ENCODE measurements at regions not wholly inside any gene's neighbourhood (a gene's known extent, or its start where the extent isn't known, plus 50 kb on each side); places are given as distances from the start of the nearest gene placed in this dataset.

DNA sequence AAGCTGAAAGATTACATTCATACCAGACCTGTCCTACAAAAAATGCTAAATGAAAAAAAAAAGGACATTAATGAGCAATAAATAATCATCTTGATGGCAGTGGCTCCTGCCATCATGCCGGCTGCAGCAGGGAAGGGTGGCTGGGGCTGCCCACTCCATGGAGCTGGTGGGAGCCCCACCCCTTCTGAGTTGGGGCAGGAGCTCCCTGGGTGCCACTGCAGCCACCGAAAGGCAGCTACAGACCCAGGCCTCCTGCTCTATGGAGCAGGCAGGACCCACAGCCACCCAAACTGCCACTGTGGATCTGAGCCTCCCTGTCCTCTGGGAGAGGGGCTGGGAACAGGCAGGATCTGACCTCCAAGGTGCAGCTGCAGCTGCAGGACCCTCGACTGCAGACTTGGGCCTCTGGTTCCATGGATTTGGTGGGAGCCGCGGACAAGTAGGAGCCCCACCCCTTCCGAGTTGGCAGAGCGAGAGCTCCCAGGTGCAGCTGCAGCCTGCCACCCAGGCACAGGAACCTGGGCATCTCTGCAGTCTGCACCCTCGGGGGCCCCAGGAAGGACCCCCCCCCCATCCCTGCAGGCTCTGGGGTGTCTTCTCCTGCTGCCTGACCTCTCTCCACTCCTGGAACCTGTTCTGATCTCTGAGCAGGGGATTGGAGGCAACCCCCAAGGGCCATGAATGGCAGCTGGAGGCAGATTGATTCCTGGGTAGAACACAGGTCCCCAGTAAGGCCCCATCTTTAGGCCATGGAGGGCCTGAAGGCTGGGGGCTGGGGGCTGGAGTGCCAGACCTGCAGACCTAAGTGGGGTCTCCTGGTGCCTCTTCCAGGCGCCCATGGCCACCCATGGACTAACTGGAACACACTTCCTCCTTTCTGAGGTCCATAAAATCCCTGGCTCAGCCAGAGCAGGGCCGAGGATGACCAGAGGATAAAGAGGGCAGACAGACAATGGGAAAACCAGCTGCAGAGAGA is 70.4 kb upstream of the TTC14 start:
- ATAC-seq (no peak), DNase-seq (ENCODE audit: low spot score) (no peak)
- H3K9me3 Mint-ChIP-seq, result peaks cover 4% of the 10 kb centered on the region; the same call in 1 of the 3 replicates
- no peaks in the 10 kb centered on the region for H3K27me3 ChIP-seq (ENCODE audit: insufficient read depth)
- H3K4me1 ChIP-seq (ENCODE audit: insufficient read depth), result no peaks in the 10 kb centered on the region
- no peak overlapping the region for H3K27ac Mint-ChIP-seq
- peaks cover 5% of the 10 kb centered on the region for H3K27me3 Mint-ChIP-seq (ENCODE audit: insufficient read depth, low read depth, poor library complexity)
- H4K20me1 ChIP-seq (replicated peaks; ENCODE audit: insufficient read depth), result no peaks in the 10 kb centered on the region
- no peaks in the 10 kb centered on the region for H3K36me3 Mint-ChIP-seq (ENCODE audit: low read depth)
- H3K4me2 ChIP-seq, result no peak overlapping the region
- TF ChIP-seq, protein P1, sequence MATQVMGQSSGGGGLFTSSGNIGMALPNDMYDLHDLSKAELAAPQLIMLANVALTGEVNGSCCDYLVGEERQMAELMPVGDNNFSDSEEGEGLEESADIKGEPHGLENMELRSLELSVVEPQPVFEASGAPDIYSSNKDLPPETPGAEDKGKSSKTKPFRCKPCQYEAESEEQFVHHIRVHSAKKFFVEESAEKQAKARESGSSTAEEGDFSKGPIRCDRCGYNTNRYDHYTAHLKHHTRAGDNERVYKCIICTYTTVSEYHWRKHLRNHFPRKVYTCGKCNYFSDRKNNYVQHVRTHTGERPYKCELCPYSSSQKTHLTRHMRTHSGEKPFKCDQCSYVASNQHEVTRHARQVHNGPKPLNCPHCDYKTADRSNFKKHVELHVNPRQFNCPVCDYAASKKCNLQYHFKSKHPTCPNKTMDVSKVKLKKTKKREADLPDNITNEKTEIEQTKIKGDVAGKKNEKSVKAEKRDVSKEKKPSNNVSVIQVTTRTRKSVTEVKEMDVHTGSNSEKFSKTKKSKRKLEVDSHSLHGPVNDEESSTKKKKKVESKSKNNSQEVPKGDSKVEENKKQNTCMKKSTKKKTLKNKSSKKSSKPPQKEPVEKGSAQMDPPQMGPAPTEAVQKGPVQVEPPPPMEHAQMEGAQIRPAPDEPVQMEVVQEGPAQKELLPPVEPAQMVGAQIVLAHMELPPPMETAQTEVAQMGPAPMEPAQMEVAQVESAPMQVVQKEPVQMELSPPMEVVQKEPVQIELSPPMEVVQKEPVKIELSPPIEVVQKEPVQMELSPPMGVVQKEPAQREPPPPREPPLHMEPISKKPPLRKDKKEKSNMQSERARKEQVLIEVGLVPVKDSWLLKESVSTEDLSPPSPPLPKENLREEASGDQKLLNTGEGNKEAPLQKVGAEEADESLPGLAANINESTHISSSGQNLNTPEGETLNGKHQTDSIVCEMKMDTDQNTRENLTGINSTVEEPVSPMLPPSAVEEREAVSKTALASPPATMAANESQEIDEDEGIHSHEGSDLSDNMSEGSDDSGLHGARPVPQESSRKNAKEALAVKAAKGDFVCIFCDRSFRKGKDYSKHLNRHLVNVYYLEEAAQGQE (IDR thresholded peaks at IDR 0.05; ENCODE audit: unreplicated experiment), result no peak
- TF ChIP-seq POLR2AphosphoS5 (IDR thresholded peaks at IDR 0.05; ENCODE audit: low read depth) (no peak), EZH2phosphoT487 (IDR thresholded peaks at IDR 0.05; ENCODE audit: unreplicated experiment) (no peak), NANOG (IDR thresholded peaks at IDR 0.05; ENCODE audit: borderline replicate concordance) (no peak), ZNF331 (CRISPR knock-in tag; IDR thresholded peaks at IDR 0.05; ENCODE audit: low read depth) (no peak), ZNF114 (CRISPR knock-in tag; IDR thresholded peaks at IDR 0.05) (no peak), JUNB (IDR thresholded peaks at IDR 0.05; ENCODE audit: unreplicated experiment) (no peak), STAT1 (IDR thresholded peaks at IDR 0.05; ENCODE audit: unreplicated experiment) (no peak), CREB1 (CRISPR knock-in tag; IDR thresholded peaks at IDR 0.05; ENCODE audit: low read depth) (no peak), EZH2 (IDR thresholded peaks at IDR 0.05; ENCODE audit: low read depth, unreplicated experiment) (no peak)
- TF ChIP-seq, protein P2, sequence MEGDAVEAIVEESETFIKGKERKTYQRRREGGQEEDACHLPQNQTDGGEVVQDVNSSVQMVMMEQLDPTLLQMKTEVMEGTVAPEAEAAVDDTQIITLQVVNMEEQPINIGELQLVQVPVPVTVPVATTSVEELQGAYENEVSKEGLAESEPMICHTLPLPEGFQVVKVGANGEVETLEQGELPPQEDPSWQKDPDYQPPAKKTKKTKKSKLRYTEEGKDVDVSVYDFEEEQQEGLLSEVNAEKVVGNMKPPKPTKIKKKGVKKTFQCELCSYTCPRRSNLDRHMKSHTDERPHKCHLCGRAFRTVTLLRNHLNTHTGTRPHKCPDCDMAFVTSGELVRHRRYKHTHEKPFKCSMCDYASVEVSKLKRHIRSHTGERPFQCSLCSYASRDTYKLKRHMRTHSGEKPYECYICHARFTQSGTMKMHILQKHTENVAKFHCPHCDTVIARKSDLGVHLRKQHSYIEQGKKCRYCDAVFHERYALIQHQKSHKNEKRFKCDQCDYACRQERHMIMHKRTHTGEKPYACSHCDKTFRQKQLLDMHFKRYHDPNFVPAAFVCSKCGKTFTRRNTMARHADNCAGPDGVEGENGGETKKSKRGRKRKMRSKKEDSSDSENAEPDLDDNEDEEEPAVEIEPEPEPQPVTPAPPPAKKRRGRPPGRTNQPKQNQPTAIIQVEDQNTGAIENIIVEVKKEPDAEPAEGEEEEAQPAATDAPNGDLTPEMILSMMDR (conservative IDR thresholded peaks at IDR 0.05; ENCODE audit: low read depth in 2 of 2), result no peak
- TF ChIP-seq, protein P3, sequence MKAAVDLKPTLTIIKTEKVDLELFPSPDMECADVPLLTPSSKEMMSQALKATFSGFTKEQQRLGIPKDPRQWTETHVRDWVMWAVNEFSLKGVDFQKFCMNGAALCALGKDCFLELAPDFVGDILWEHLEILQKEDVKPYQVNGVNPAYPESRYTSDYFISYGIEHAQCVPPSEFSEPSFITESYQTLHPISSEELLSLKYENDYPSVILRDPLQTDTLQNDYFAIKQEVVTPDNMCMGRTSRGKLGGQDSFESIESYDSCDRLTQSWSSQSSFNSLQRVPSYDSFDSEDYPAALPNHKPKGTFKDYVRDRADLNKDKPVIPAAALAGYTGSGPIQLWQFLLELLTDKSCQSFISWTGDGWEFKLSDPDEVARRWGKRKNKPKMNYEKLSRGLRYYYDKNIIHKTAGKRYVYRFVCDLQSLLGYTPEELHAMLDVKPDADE (IDR thresholded peaks at IDR 0.05), result no peak
- TF ChIP-seq, protein P4, sequence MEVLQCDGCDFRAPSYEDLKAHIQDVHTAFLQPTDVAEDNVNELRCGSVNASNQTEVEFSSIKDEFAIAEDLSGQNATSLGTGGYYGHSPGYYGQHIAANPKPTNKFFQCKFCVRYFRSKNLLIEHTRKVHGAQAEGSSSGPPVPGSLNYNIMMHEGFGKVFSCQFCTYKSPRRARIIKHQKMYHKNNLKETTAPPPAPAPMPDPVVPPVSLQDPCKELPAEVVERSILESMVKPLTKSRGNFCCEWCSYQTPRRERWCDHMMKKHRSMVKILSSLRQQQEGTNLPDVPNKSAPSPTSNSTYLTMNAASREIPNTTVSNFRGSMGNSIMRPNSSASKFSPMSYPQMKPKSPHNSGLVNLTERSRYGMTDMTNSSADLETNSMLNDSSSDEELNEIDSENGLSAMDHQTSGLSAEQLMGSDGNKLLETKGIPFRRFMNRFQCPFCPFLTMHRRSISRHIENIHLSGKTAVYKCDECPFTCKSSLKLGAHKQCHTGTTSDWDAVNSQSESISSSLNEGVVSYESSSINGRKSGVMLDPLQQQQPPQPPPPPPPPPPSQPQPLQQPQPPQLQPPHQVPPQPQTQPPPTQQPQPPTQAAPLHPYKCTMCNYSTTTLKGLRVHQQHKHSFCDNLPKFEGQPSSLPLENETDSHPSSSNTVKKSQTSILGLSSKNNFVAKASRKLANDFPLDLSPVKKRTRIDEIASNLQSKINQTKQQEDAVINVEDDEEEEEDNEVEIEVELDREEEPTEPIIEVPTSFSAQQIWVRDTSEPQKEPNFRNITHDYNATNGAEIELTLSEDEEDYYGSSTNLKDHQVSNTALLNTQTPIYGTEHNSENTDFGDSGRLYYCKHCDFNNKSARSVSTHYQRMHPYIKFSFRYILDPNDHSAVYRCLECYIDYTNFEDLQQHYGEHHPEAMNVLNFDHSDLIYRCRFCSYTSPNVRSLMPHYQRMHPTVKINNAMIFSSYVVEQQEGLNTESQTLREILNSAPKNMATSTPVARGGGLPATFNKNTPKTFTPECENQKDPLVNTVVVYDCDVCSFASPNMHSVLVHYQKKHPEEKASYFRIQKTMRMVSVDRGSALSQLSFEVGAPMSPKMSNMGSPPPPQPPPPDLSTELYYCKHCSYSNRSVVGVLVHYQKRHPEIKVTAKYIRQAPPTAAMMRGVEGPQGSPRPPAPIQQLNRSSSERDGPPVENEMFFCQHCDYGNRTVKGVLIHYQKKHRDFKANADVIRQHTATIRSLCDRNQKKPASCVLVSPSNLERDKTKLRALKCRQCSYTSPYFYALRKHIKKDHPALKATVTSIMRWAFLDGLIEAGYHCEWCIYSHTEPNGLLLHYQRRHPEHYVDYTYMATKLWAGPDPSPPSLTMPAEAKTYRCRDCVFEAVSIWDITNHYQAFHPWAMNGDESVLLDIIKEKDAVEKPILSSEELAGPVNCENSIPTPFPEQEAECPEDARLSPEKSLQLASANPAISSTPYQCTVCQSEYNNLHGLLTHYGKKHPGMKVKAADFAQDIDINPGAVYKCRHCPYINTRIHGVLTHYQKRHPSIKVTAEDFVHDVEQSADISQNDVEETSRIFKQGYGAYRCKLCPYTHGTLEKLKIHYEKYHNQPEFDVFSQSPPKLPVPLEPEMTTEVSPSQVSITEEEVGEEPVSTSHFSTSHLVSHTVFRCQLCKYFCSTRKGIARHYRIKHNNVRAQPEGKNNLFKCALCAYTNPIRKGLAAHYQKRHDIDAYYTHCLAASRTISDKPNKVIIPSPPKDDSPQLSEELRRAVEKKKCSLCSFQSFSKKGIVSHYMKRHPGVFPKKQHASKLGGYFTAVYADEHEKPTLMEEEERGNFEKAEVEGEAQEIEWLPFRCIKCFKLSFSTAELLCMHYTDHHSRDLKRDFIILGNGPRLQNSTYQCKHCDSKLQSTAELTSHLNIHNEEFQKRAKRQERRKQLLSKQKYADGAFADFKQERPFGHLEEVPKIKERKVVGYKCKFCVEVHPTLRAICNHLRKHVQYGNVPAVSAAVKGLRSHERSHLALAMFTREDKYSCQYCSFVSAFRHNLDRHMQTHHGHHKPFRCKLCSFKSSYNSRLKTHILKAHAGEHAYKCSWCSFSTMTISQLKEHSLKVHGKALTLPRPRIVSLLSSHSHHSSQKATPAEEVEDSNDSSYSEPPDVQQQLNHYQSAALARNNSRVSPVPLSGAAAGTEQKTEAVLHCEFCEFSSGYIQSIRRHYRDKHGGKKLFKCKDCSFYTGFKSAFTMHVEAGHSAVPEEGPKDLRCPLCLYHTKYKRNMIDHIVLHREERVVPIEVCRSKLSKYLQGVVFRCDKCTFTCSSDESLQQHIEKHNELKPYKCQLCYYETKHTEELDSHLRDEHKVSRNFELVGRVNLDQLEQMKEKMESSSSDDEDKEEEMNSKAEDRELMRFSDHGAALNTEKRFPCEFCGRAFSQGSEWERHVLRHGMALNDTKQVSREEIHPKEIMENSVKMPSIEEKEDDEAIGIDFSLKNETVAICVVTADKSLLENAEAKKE (CRISPR knock-in tag; IDR thresholded peaks at IDR 0.05), result no peak
- no peaks in the 10 kb centered on the region for H3K4me1 Mint-ChIP-seq
- H3K9me2 ChIP-seq (ENCODE audit: insufficient read depth), result no peaks in the 10 kb centered on the region; the same call in 1 of the 2 replicates
- H3K27ac ChIP-seq (ENCODE audit: low read depth), result no peak overlapping the region
- no peak overlapping the region for H3K4me3 Mint-ChIP-seq
- no peak overlapping the region for H3K4me3 ChIP-seq
- no peak overlapping the region for H2AFZ ChIP-seq
- H3F3A ChIP-seq (replicated peaks; ENCODE audit: low read depth), result no peaks in the 10 kb centered on the region
- no peaks in the 10 kb centered on the region for H3K79me2 ChIP-seq (replicated peaks; ENCODE audit: insufficient read depth)
- no peaks in the 10 kb centered on the region for H3K36me3 ChIP-seq (ENCODE audit: insufficient read depth)

Measured in GM23338 (cell line).